ENCODE measurements at regions not wholly inside any gene's neighbourhood (a gene's known extent, or its start where the extent isn't known, plus 50 kb on each side); places are given as distances from the start of the nearest gene placed in this dataset.
"Not testable (repeated sequence)": the region's sequence is repeated elsewhere in the genome, so short reads cannot be mapped to it uniquely, and the experiment has no call there.

DNA sequence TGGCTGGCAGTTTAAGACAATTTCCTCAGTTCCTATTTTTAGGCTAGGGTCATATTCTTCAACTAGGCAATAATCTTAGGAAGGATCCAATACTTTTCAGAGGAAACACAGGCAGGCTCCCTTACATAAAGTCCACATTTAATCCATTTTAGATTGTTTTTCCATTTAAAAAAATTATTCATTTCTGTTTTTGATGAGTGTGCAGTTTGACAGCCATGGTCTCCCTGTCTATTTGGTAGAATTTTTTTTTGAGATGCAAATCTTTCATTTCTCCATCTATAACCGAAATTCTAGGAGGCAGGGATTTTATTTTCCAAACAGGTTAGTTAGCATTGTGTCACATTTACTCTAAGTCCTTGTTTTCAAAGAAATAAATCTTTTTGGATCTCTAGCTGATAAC is 326.8 kb downstream of the PPP4R3C start:
- DNase-seq: no peak

DNA sequence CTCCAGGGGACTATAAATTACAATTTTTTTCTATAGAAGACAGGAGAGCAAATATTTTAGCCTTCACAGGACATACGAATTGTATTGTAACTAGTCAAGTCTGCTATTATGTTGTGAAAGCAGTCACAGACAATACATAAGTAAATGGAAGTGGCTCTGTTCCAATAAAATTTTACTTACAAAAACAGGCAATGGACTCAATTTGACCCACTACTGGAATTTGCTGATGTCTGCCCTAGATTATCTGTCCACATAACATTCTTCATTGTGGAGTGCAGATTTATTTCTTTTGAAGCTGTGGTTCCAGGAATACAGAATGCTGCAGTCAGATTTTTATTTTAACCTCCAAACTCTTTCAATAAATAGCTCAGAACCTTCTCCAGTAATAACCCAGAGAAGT is 330.3 kb downstream of the PPP4R3C start:
- DNase-seq: no peak

GRCh38 chrX:27087176-27087575 is 376.0 kb downstream of the PPP4R3C start:
- not testable (repeated sequence) for DNase-seq

DNA sequence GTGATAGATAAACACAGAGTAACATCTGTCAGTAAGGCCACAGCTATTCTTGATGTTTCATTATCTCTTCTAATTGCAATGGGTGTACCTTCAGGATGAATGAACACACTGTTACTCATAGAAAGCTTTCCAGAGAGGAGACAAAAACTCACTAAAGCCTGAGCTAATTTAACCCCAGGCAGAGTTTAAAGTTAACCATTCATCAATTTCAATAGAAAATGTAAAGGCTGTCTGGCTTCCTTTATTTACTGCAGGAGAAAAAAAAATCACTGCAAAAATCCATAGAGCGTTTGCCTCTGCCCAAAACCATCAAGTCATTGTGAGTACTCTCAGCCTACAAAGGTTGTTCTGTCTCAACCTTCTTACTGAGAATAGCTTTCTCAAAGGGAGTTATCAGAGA is 376.9 kb downstream of the PPP4R3C start:
- no peak for DNase-seq

DNA sequence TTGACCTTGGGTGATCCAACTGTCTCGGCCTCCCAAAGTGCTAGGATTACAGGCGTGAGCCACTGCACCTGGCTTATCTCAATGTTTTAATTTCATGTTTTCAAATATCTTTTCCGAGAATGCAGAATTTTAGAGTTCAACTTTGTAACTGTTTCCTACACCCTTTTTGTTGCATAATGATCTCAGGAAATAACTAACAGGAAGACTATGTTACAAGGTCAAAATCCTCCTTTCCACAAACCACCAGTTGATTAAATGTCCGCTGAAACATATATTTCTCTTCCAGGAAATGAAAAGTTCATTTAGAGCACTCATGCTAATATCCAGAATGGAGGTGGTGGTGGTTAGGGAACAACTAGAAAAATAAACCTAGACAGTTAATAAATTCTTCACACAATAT is 377.8 kb downstream of the PPP4R3C start:
- no peak for DNase-seq

- peak; percentile 26 for DNase-seq
Observed at GRCh38 chrX:27078371-27078770, 384.8 kb downstream of the PPP4R3C start.

DNA sequence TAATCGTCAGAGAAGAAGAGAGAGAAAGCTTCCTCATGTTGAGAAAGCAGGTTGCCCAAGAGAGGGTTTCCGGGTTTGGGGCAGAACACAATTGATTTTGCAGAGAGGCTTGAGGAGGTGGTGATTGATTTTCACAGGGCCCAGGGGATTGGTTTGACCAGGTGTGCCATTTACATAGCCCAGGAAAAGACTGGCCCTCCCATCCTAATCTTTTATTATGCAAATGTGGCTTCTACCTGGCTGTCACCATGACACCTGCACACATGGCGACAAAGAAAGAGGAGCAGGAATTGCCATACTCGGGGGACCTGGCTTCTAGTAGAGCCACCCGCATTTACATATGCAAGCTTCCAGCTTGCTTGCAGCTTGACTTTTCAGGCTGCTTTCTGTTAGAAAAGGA is 405.3 kb downstream of the PPP4R3C start:
- no peak for DNase-seq

GRCh38 chrX:27039332-27039731 is 423.8 kb downstream of the PPP4R3C start:
- DNase-seq: no peak

DNA sequence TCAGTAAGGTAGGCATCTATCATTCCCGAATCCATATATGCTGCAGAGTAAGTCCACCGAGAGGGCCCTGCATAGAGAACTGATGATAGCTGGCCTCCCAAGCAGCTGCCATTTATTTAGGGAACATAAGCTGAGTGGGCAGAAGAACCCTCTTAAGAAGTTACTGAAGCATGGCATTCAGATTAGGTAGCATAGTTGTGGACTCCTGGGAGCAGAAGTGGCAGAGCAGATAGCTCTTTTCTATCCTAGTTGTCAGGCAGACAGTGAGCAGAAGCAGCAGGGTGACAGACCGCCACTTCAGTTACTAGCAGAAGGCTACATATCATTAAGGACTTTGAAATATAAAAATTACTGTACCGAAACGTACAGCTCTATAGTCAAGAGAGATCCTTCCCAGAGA is 454.7 kb downstream of the PPP4R3C start:
- DNase-seq: no peak

- DNase-seq: no peak
Observed at GRCh38 chrX:26999634-27000033, 463.5 kb downstream of the PPP4R3C start.

- DNase-seq: no peak
Observed at GRCh38 chrX:26958261-26958660, 504.9 kb downstream of the PPP4R3C start.

DNA sequence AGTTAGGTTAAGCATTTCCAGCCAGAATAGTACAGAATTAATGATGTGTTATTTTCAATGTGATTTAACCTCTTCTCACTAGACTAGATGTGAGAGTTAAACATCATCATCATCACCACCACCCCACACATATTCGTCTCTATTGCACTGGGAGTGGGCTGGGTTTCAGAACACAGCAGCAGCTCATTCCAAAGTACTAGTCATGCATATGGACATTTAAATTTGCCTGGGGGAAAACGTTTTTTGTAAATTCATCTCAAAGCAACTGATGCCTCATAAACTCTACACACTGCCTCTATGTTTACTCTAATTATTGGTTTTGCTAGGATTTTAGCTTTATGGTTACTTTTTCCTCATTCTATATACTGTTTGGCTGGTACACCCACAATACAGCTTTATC is 509.1 kb downstream of the PPP4R3C start:
- DNase-seq: no peak

DNA sequence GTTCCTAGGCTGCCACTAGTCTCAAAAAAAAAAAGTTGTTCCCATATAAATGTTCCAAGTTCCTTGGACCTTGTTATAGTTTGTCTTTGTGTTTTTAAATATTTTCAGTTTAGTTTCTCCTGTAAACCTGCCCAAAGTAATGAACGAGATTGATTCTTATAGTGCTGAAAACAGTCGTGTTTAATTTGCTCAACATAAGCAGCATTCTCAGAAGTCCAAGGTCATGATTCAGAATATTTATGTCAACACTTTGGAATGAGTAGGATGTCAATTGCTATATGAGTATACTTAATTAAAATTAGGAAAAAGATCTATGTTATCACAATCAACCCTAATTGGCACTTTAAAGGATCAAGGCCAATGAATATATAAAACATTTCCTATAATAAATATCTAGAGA is 510.9 kb downstream of the PPP4R3C start:
- DNase-seq: peak; percentile 23

- no peak for DNase-seq
Observed at GRCh38 chrX:26927419-26927818, 535.7 kb downstream of the PPP4R3C start.

DNA sequence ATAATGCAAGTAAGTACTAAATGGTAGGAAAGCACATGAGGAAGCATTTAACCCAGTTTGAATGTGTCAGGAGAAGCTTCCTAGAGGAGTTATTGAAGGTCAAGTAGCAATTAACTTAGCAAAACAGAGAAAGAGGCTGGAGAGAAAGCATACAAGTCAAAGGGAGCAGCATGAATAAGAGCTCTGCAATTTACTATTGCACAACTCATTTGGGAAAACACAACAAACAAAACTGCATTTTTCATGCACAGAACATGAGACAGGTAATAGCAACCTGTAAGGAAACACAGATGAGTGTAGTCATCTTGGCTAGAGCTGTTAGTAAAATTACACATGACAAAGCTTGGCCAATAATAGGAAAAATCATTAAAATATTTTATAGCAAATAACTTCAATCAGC is 538.1 kb downstream of the PPP4R3C start:
- peak; percentile 30 for DNase-seq

GRCh38 chrX:26922278-26922677 is 540.9 kb downstream of the PPP4R3C start:
- DNase-seq: peak; percentile 87

DNA sequence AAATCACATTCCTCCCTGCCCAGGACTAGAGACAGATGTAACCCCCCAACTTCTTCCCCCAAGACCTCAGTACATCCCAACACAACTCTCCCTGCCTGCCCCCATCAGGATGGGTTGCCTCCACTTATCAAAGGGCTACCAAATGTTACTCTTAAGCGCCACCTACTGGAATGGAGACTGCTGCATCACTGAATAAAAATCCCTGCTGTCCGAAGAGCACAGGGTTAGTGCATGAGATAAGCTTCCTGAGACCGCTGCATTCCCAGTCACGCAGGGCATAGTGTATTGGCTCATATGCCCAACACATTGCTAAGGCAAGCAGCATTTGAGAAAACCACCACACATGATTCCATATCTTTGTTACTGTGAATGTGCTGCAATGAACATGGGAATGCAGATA is 544.5 kb downstream of the PPP4R3C start:
- DNase-seq: peak; percentile 64

DNA sequence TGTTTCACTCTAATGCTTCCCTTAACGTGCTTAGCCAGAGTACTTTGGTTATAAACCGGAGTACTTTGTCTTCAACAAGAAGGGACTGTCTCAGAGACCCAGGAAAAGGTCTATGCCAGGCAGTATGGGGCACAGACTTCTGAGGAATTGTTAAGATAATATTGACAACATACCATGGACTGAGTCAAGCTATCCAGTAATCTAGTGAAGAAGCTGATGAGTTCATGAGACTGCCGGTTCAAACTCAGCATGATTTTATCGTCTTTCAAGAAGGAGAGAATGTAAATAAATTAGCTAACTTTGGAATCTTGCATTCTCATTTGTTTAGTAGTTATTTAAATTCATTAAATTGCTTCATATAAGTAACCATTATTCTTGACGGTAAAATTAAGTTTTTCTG is 546.1 kb downstream of the PPP4R3C start:
- DNase-seq: peak; percentile 78

- peak; percentile 49 for DNase-seq
Observed at GRCh38 chrX:26915064-26915463, 548.1 kb downstream of the PPP4R3C start.

DNA sequence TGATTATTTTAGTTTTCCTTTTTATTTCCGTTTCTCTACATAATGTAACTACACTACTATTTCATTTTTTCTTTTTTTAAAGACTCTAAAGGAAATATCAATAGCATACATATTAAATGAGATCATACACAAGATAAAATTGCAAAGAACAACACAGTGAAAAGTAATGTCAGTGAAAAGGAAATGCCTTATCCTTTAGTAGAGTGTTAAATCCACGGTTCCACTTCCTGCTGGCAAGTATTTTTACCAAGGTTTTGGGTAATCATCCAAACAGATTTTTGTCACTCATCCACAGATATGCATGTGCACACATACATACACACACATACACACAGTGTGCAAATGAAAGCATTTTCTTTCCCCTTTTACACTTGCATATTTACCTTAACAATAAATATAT is 548.9 kb downstream of the PPP4R3C start:
- peak; percentile 79 for DNase-seq

DNA sequence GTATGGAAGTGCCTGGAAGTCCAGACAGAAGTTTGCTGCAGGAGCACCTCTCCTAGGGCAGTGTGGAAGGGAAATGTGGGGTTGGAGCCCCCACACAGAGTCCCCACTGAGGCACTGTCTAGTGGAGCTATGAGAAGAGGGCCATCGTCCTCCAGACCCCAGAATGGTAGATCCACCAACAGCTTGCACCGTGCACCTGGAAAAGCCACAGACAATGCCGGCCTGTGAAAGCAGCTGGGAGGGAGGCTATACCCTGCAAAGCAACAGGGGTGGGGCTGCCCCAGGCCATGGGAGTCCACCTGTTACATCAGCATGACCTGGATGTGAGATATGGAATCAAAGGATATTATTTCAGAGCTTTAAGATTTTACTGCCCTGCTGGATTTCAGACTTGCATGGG is 551.4 kb downstream of the PPP4R3C start:
- DNase-seq: not testable (repeated sequence)

DNA sequence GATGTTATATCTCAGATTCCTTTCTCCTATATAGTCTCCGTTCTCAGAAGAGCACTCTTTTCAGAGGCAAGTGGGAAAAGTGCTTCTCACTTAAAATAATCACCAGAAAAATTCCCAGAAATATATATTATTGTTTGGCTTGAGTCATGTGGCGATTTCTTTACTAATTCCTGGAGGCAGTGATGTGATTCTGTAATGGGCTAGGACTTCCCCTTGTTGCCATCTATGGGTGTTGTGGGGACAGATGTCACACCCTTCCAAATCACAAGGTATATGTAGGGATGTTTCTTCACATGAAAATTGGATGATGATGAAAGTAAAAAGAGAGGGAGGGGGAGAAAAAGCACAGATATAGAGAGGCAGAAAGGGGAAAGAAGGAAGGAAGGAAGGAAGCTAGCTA is 553.4 kb downstream of the PPP4R3C start:
- no peak for DNase-seq

- no peak for DNase-seq
Observed at GRCh38 chrX:26908218-26908617, 554.9 kb downstream of the PPP4R3C start.

- DNase-seq: peak; percentile 5
Observed at GRCh38 chrX:26889574-26889973, 573.6 kb downstream of the PPP4R3C start.

DNA sequence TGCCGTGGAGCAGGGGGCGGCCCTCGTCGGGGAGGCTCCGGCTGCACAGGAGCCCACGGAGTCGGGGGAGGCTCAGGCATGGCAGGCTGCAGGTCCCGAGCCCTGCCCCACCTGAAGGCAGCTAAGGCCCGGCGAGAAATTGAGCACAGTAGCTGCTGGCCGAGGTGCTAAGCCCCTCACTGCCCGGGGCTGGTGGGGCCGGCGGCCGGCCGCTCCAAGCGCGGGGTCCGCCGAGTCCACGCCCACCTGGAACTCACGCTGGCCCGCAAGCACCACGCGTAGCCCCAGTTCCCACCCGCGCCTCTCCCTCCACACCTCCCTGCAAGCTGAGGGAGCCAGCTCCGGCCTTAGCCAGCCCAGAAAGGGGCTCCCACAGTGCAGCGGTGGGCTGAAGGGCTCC is 589.4 kb downstream of the PPP4R3C start:
- no peak for DNase-seq

DNA sequence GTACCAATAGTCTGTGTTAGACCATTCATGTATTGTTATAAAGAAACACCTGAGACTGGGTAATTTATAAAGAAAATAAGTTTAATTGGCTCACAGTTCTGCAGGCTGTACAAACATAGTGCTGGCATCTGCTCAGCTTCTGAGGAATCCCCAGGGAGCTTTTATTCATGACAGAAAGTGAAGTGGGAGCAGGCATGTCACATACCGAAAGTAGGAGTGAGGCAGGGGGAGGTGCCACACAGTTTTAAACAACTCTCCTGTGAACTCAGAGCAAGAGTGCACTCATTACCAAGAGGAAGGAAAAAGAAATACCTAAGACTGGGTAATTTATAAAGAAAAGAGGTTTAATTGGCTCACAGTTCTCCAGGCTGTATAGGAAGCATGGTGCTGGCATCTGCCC is 591.2 kb downstream of the PPP4R3C start:
- peak; percentile 4 for DNase-seq
